SK-N-MC (cell line): ENCODE measurements at regions not wholly inside any gene's neighbourhood (a gene's known extent, or its start where the extent isn't known, plus 50 kb on each side); places are given as distances from the start of the nearest gene placed in this dataset.

Source experiments
- EZH2 ChIP-seq: fragments of 200-600 bp; sonication (generic); IDR thresholded peaks from one replicate; pipeline ENCODE4 v1.6.1; 2017; ENCODE audit warnings: antibody characterized with exemption
- FOXP2 ChIP-seq: optimal IDR thresholded peaks from 2 replicates; pipeline ENCODE3; 2011; ENCODE audit warnings: mild to moderate bottlenecking, moderate library complexity; ENCODE audit not compliant: insufficient read depth; ENCODE audit errors: extremely low read length, control extremely low read depth
- POLR2AphosphoS5 ChIP-seq: IDR thresholded peaks from 2 replicates; pipeline ENCODE4 v1.6.1; 2012; ENCODE audit warnings: mild to moderate bottlenecking, low read depth, low read length, borderline replicate concordance

DNA sequence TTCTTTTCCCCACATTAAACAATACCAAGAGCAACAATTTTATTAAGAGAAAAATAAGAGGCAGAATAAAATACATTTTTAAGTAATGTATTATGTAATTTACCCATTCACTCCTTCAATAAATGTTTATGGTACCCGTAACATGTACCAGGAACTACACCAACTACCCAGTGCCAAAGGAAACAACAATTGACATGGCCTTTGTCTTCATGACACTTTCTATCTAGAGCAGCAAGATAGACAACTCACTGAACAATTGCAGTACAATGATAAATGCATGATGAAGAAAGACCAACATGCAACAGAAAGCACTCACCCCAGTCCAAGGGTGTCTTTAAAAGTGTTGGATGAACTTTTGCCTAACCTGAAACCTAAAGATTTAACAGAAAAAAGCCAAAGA is 493.8 kb downstream of the IGSF11 start:
- no peak for TF ChIP-seq POLR2AphosphoS5
- TF ChIP-seq EZH2 = no peak
- TF ChIP-seq FOXP2 = no peak
